ENCODE measurements at regions not wholly inside any gene's neighbourhood (a gene's known extent, or its start where the extent isn't known, plus 50 kb on each side); places are given as distances from the start of the nearest gene placed in this dataset.

GRCh38 chr6:44002593-44003344 is 124.5 kb downstream of the MRPL14 start:
- no peak for FAIRE-seq
- Histone ChIP-seq H3K27ac (ENCODE audit: extremely low read length, insufficient read depth, low read length) (no peak overlapping the region), H3K9ac (ENCODE audit: insufficient read depth, low read depth, low read length) (no peak overlapping the region)
- TF ChIP-seq ZNF607 (CRISPR knock-in tag; IDR thresholded peaks at IDR 0.05; ENCODE audit: borderline replicate concordance) (0 out of 2 replicates have a peak, but pooled peaks have one; percentile 49), MXD3 (CRISPR knock-in tag; IDR thresholded peaks at IDR 0.05) (0 out of 2 replicates have a peak, but pooled peaks have one; percentile 20), ZHX1 (CRISPR knock-in tag; IDR thresholded peaks at IDR 0.05; ENCODE audit: low read depth) (0 out of 2 replicates have a peak, but pooled peaks have one; percentile 18), POGZ (CRISPR knock-in tag; IDR thresholded peaks at IDR 0.05) (0 out of 2 replicates have a peak, but pooled peaks have one; percentile 15), TAF15 (IDR thresholded peaks at IDR 0.05; ENCODE audit: low read depth, low read length, poor library complexity, severe bottlenecking) (no peak), HOXA3 (CRISPR knock-in tag; IDR thresholded peaks at IDR 0.05) (peak; percentile 44; the same call in 1 of the 2 replicates), ZBTB4 (CRISPR knock-in tag; IDR thresholded peaks at IDR 0.05; ENCODE audit: borderline replicate concordance) (0 out of 2 replicates have a peak, but pooled peaks have one; percentile 30), RBM39 (IDR thresholded peaks at IDR 0.05; ENCODE audit: low read depth, low read length, poor library complexity, severe bottlenecking) (peak; percentile 33)

More at GRCh38 chr6:44002593-44003344, 124.5 kb downstream of the MRPL14 start:
- Histone ChIP-seq H3K4me1 (ENCODE audit: insufficient read depth, low read length) (peaks cover 89% of the 10 kb centered on the region), H2AFZ (ENCODE audit: low read length) (no peak overlapping the region), H3K4me2 (ENCODE audit: low read depth, low read length) (peak overlapping the region; percentile 73), H3K9me3 (ENCODE audit: low read length) (no peaks in the 10 kb centered on the region), H3K27me3 (ENCODE audit: control insufficient read depth in 1 of 2, insufficient read depth in 2 of 2, low read length in 2 of 2) (peaks cover 0 to 7% of the 10 kb centered on the region in 2 experiments; a peak in 2 of 5 replicates), H3K36me3 (replicated peaks in 1 of 2; ENCODE audit: control insufficient read depth in 1 of 2, insufficient read depth in 2 of 2, low read length in 2 of 2) (no peaks in the 10 kb centered on the region), H3K4me3 (replicated peaks in 1 of 3; ENCODE audit: insufficient read depth in 1 of 3, low read depth in 2 of 3, low read length in 3 of 3) (peak overlapping the region in 1 of 3 experiments; percentile 51; a peak in 1 of 6 replicates), H4K20me1 (ENCODE audit: insufficient read depth, low read length) (no peaks in the 10 kb centered on the region), H3K79me2 (ENCODE audit: insufficient read depth, low read length) (no peaks in the 10 kb centered on the region)
- ATAC-seq (no peak), DNase-seq (ENCODE audit: low spot score) (no peak)
- POLR2A ChIA-PET, result no interaction called here
- in situ Hi-C loops (cut with HindIII; ENCODE audit: extremely low pct_ligation_motif_present, low pct_unique_long_range_greater_than_20kb), result no loop called here
- intact Hi-C loops (cut with micrococcal nuclease; ENCODE audit: unreplicated experiment), result loop anchor here (5.0 kb wide), 1 partner anchor 70 kb away; no protein-coding TSS in a partner anchor
- CTCF ChIA-PET (ENCODE audit: low intra/inter-chr PET ratio, low total read pairs), result no interaction called here
- WGBS (ENCODE audit: low lambda C conversion rate), result 94% methylated on average over 76 of the region's 76 CpGs
- no TSS peak for BruUV-seq (replicated peaks)
